ENCODE measurements at regions not wholly inside any gene's neighbourhood (a gene's known extent, or its start where the extent isn't known, plus 50 kb on each side); places are given as distances from the start of the nearest gene placed in this dataset.

GRCh38 chr9:80070071-80070742 lies 498.4 kb downstream of the TLE4 start:
- in situ Hi-C loops (cut with MboI; ENCODE audit: low sequenced_read_pairs), result no loop called here

GRCh38 chr9:80066931-80067330 lies 495.2 kb downstream of the TLE4 start:
- in situ Hi-C loops (cut with MboI; ENCODE audit: low sequenced_read_pairs), result no loop called here

GRCh38 chr9:80062567-80062966 lies 490.8 kb downstream of the TLE4 start:
- in situ Hi-C loops (cut with MboI; ENCODE audit: low sequenced_read_pairs), result no loop called here

- in situ Hi-C loops (cut with MboI; ENCODE audit: low sequenced_read_pairs), result no loop called here
These were observed 490.2 kb downstream of the TLE4 start for GRCh38 chr9:80061940-80062339.

GRCh38 chr9:80061096-80061495 lies 489.3 kb downstream of the TLE4 start:
- in situ Hi-C loops (cut with MboI; ENCODE audit: low sequenced_read_pairs), result no loop called here

- in situ Hi-C loops (cut with MboI; ENCODE audit: low sequenced_read_pairs), result no loop called here
These were observed 488.2 kb downstream of the TLE4 start for GRCh38 chr9:80059979-80060378.

GRCh38 chr9:80059191-80059590 lies 487.4 kb downstream of the TLE4 start:
- in situ Hi-C loops (cut with MboI; ENCODE audit: low sequenced_read_pairs), result no loop called here

GRCh38 chr9:80052830-80053229 lies 481.1 kb downstream of the TLE4 start:
- in situ Hi-C loops (cut with MboI; ENCODE audit: low sequenced_read_pairs), result no loop called here

GRCh38 chr9:80049096-80049782 lies 477.5 kb downstream of the TLE4 start:
- in situ Hi-C loops (cut with MboI; ENCODE audit: low sequenced_read_pairs), result no loop called here

GRCh38 chr9:80046481-80046880 lies 474.7 kb downstream of the TLE4 start:
- in situ Hi-C loops (cut with MboI; ENCODE audit: low sequenced_read_pairs), result no loop called here

- in situ Hi-C loops (cut with MboI; ENCODE audit: low sequenced_read_pairs), result no loop called here
These were observed 470.1 kb downstream of the TLE4 start for GRCh38 chr9:80041821-80042220.

GRCh38 chr9:80040457-80040856 lies 468.7 kb downstream of the TLE4 start:
- in situ Hi-C loops (cut with MboI; ENCODE audit: low sequenced_read_pairs), result no loop called here

GRCh38 chr9:80030801-80031200 lies 459.0 kb downstream of the TLE4 start:
- in situ Hi-C loops (cut with MboI; ENCODE audit: low sequenced_read_pairs), result no loop called here

GRCh38 chr9:80028501-80028900 lies 456.7 kb downstream of the TLE4 start:
- in situ Hi-C loops (cut with MboI; ENCODE audit: low sequenced_read_pairs), result no loop called here

GRCh38 chr9:80025796-80026520 lies 454.2 kb downstream of the TLE4 start:
- in situ Hi-C loops (cut with MboI; ENCODE audit: low sequenced_read_pairs), result no loop called here

- in situ Hi-C loops (cut with MboI; ENCODE audit: low sequenced_read_pairs), result no loop called here
These were observed 453.4 kb downstream of the TLE4 start for GRCh38 chr9:80025131-80025530.

GRCh38 chr9:80020530-80020929 lies 448.8 kb downstream of the TLE4 start:
- in situ Hi-C loops (cut with MboI; ENCODE audit: low sequenced_read_pairs), result no loop called here

GRCh38 chr9:80020056-80020455 lies 448.3 kb downstream of the TLE4 start:
- in situ Hi-C loops (cut with MboI; ENCODE audit: low sequenced_read_pairs), result no loop called here

GRCh38 chr9:80013891-80014290 lies 442.1 kb downstream of the TLE4 start:
- in situ Hi-C loops (cut with MboI; ENCODE audit: low sequenced_read_pairs), result no loop called here

- in situ Hi-C loops (cut with MboI; ENCODE audit: low sequenced_read_pairs), result no loop called here
These were observed 441.0 kb downstream of the TLE4 start for GRCh38 chr9:80012557-80013330.

- in situ Hi-C loops (cut with MboI; ENCODE audit: low sequenced_read_pairs), result no loop called here
These were observed 437.4 kb downstream of the TLE4 start for GRCh38 chr9:80009204-80009603.

All from HL-60/S4 treated with phorbol 12-myristate 13-acetate at 8.2 ng/mL for 4 days and 3 days (cell line).